ENCODE measurements at regions not wholly inside any gene's neighbourhood (a gene's known extent, or its start where the extent isn't known, plus 50 kb on each side); places are given as distances from the start of the nearest gene placed in this dataset.

DNA sequence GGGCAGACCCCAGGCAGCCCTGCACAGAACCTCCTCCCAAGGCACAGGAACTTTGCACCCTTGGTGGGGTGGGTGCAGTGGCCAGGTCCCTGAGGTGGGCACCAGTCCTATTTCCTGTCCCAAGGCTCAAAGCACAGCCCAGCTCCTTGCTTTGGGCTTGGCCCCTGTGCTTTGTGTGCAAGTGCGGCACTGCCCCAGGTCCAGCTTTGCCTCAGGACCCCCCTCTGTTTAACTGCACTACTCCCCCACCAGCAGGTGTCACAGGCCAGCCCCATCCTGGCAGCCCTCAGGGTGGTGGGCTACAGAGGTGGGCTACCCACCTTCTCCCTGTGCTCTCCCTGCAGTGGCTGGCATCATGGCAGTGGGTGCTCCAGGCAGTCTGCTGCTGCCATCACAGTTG lies 2469.0 kb downstream of the PCDH7 start:
- TF ChIP-seq TAF1 (IDR thresholded peaks at IDR 0.05; ENCODE audit: borderline replicate concordance, low read depth, low read length): no peak
- TF ChIP-seq POLR2A (IDR thresholded peaks at IDR 0.05; ENCODE audit: low read depth, low read length): no peak
